ENCODE measurements at regions not wholly inside any gene's neighbourhood (a gene's known extent, or its start where the extent isn't known, plus 50 kb on each side); places are given as distances from the start of the nearest gene placed in this dataset.
"Not testable (repeated sequence)": the region's sequence is repeated elsewhere in the genome, so short reads cannot be mapped to it uniquely, and the experiment has no call there.

- no peak overlapping the region for H3K27ac ChIP-seq
Observed at GRCh38 chr10:52574697-52575096, 197.9 kb downstream of the MBL2 start.

GRCh38 chr10:52577047-52577446 is 195.5 kb downstream of the MBL2 start:
- TF ChIP-seq CTCF (conservative IDR thresholded peaks at IDR 0.05) (no peak), ZFX (IDR thresholded peaks at IDR 0.05) (no peak)
- no peak overlapping the region for H3K27ac ChIP-seq

More at GRCh38 chr10:52574697-52575096, 197.9 kb downstream of the MBL2 start:
- TF ChIP-seq CTCF (conservative IDR thresholded peaks at IDR 0.05) (no peak), ZFX (IDR thresholded peaks at IDR 0.05) (no peak)

GRCh38 chr10:52578871-52579405 is 193.6 kb downstream of the MBL2 start:
- TF ChIP-seq CTCF (conservative IDR thresholded peaks at IDR 0.05) (no peak), ZFX (IDR thresholded peaks at IDR 0.05) (no peak)
- no peak overlapping the region for H3K27ac ChIP-seq

- not testable (repeated sequence) for H3K27ac ChIP-seq
Observed at GRCh38 chr10:52581636-52582035, 190.9 kb downstream of the MBL2 start.

- H3K27ac ChIP-seq: no peak overlapping the region
- TF ChIP-seq CTCF (conservative IDR thresholded peaks at IDR 0.05) (no peak), ZFX (IDR thresholded peaks at IDR 0.05) (no peak)
Observed at GRCh38 chr10:52583336-52583735, 189.2 kb downstream of the MBL2 start.

GRCh38 chr10:52586710-52587109 is 185.9 kb downstream of the MBL2 start:
- H3K27ac ChIP-seq: no peak overlapping the region
- TF ChIP-seq ZFX (IDR thresholded peaks at IDR 0.05) (no peak), CTCF (conservative IDR thresholded peaks at IDR 0.05) (no peak)

- TF ChIP-seq ZFX (IDR thresholded peaks at IDR 0.05) (no peak), CTCF (conservative IDR thresholded peaks at IDR 0.05) (no peak)
- H3K27ac ChIP-seq: no peak overlapping the region; the same call in 1 of the 2 replicates
Observed at GRCh38 chr10:52597189-52597863, 175.3 kb downstream of the MBL2 start.

- H3K27ac ChIP-seq: no peak overlapping the region
- no peak for TF ChIP-seq ZFX (IDR thresholded peaks at IDR 0.05)
- TF ChIP-seq CTCF (conservative IDR thresholded peaks at IDR 0.05): no peak
Observed at GRCh38 chr10:52598936-52599335, 173.6 kb downstream of the MBL2 start.

All from C4-2B (cell line).